Fibroblast of lung (primary cell): ENCODE measurements at regions not wholly inside any gene's neighbourhood (a gene's known extent, or its start where the extent isn't known, plus 50 kb on each side); places are given as distances from the start of the nearest gene placed in this dataset.

Experiments used
- DNase-seq, 2 donors: peaks; one replicate each; pipeline versions ENCODE4 v3.0.0 to v3.0.0-alpha.2; 2010; ENCODE audit warnings: low read depth in 2 of 2
- H2AFZ ChIP-seq: 2 replicates; pipeline ENCODE4 v1.5.1; 2012; ENCODE audit warnings: low read length, control low read depth, inconsistent platforms
- H3K27ac ChIP-seq: 2 replicates; pipeline ENCODE4 v1.5.1; 2011; ENCODE audit warnings: low read length, control low read depth; ENCODE audit not compliant: insufficient read depth
- H3K27me3 ChIP-seq: 2 replicates; pipeline ENCODE4 v1.5.1; 2011; ENCODE audit warnings: mild to moderate bottlenecking, low read length; ENCODE audit not compliant: control insufficient read depth, insufficient read depth
- H3K36me3 ChIP-seq: 2 replicates; pipeline ENCODE4 v1.5.1; 2011; ENCODE audit warnings: low read length; ENCODE audit not compliant: control insufficient read depth, insufficient read depth
- H3K4me1 ChIP-seq: 2 replicates; pipeline ENCODE4 v1.5.1; 2011; ENCODE audit warnings: low read length; ENCODE audit not compliant: control insufficient read depth, insufficient read depth; ENCODE audit errors: extremely low read depth
- H3K4me2 ChIP-seq: 2 replicates; pipeline ENCODE4 v1.5.1; 2011; ENCODE audit warnings: low read length, control low read depth; ENCODE audit not compliant: insufficient read depth; ENCODE audit errors: extremely low read depth
- H3K4me3 ChIP-seq, 4 experiments: fragments of 200-600 bp in 1 of 4; sonication (generic) in 1 of 4; replicated peaks in 1 of 4; 2 replicates each; pipeline ENCODE4 v1.5.1; 2011 to 2016; ENCODE audit warnings: low read length in 4 of 4, low read depth in 3 of 4, mild to moderate bottlenecking in 3 of 4, control low read depth in 2 of 4, inconsistent platforms in 1 of 4, mixed read lengths in 1 of 4; ENCODE audit not compliant: insufficient read depth in 1 of 4; ENCODE audit errors: control extremely low read depth in 1 of 4
- H3K79me2 ChIP-seq: 2 replicates; pipeline ENCODE4 v1.5.1; 2012; ENCODE audit warnings: mild to moderate bottlenecking, low read length, inconsistent platforms; ENCODE audit not compliant: control insufficient read depth, insufficient read depth
- H3K9ac ChIP-seq: 2 replicates; pipeline ENCODE4 v1.5.1; 2011; ENCODE audit warnings: mild to moderate bottlenecking, low read length, control low read depth; ENCODE audit not compliant: insufficient read depth
- H3K9me3 ChIP-seq: 2 replicates; pipeline ENCODE4 v1.5.1; 2012; ENCODE audit warnings: low read depth, low read length; ENCODE audit not compliant: control insufficient read depth, insufficient read depth
- H4K20me1 ChIP-seq: 2 replicates; pipeline ENCODE4 v1.5.1; 2011; ENCODE audit warnings: low read length; ENCODE audit not compliant: control insufficient read depth, insufficient read depth; ENCODE audit errors: extremely low read depth
- EZH2 ChIP-seq: IDR thresholded peaks from 2 replicates; pipeline ENCODE4 v1.5.1; 2012; ENCODE audit warnings: low read length, control low read depth, mild to moderate bottlenecking; ENCODE audit errors: missing control alignments
- TF ChIP-seq, protein P1 (sequence below), 2 donors: IDR thresholded peaks in 1 of 2; conservative IDR thresholded peaks in 1 of 2; 1 replicate in 1 of 2; 2 replicates in 1 of 2; pipeline ENCODE4 v1.5.1; 2011 to 2012; ENCODE audit warnings: low read length in 2 of 2, control low read depth in 1 of 2, inconsistent platforms in 1 of 2, low read depth in 1 of 2, mild to moderate bottlenecking in 1 of 2

DNA sequence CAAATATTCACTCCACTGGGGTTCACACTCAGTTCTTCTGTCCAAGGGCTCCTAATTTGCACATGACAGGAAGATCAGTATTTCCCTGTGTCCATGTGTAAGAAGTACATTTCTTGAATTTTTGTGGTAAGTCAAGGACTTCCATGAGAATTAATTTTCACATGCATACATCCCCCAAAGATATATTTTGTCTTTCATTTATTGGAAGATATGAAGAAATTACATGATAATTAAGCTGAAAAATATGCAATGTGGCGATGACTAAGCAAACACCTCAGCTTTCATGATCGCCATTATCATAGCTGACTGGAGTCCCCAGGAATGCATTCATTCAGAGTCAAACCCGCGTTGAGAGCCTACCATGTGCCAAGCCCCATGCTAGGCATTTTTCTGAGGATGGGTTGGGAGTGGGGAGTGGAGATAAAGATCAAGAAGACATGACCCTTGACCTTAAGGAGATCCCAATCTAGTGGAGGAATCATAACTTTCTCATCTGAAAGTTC lies 104.6 kb upstream of the F3 start:
- Histone ChIP-seq H3K4me2 (no peak overlapping the region), H3K9me3 (no peaks in the 10 kb centered on the region), H3K79me2 (no peaks in the 10 kb centered on the region), H4K20me1 (no peaks in the 10 kb centered on the region), H2AFZ (no peak overlapping the region), H3K4me3 (no peak overlapping the region), H3K4me1 (peaks cover 24% of the 10 kb centered on the region), H3K27ac (peak overlapping the region; percentile 96), H3K27me3 (no peaks in the 10 kb centered on the region), H3K9ac (no peak overlapping the region), H3K36me3 (no peaks in the 10 kb centered on the region)
- no peak for TF ChIP-seq EZH2
- TF ChIP-seq, protein P1, sequence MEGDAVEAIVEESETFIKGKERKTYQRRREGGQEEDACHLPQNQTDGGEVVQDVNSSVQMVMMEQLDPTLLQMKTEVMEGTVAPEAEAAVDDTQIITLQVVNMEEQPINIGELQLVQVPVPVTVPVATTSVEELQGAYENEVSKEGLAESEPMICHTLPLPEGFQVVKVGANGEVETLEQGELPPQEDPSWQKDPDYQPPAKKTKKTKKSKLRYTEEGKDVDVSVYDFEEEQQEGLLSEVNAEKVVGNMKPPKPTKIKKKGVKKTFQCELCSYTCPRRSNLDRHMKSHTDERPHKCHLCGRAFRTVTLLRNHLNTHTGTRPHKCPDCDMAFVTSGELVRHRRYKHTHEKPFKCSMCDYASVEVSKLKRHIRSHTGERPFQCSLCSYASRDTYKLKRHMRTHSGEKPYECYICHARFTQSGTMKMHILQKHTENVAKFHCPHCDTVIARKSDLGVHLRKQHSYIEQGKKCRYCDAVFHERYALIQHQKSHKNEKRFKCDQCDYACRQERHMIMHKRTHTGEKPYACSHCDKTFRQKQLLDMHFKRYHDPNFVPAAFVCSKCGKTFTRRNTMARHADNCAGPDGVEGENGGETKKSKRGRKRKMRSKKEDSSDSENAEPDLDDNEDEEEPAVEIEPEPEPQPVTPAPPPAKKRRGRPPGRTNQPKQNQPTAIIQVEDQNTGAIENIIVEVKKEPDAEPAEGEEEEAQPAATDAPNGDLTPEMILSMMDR (conservative IDR thresholded peaks at IDR 0.05 in 1 of 2, IDR thresholded peaks at IDR 0.05 in 1 of 2; ENCODE audit: low read depth in 1 of 2, low read length in 2 of 2) = no peak
- DNase-seq = peak; percentile 67 to 96

DNA sequence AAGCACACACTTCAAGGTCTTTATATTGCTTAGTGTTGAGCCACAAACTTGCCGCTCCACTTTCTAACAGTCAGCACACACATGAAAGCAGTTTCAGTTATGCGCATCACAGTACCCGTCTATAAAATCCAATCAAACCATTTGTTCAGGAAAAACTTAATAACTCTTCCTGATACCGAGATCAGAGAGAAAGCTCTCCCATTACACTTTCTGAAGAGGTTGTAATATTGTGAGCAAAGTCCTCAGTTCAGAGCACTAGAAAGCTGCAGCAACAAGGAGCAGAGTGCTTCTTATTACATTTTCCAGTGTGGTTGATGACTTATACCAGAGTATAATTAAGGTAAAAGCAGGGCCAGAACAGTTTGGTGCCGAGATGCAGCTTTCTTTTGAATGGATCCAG lies 102.8 kb upstream of the F3 start:
- no peak overlapping the region for H3K27ac ChIP-seq
- H3K27me3 ChIP-seq = no peaks in the 10 kb centered on the region
- no peak overlapping the region for H2AFZ ChIP-seq
- H3K9ac ChIP-seq = no peak overlapping the region
- no peak overlapping the region for H3K4me3 ChIP-seq
- H3K9me3 ChIP-seq = no peaks in the 10 kb centered on the region
- H3K4me1 ChIP-seq = peaks cover 24% of the 10 kb centered on the region
- no peak for DNase-seq
- no peak for TF ChIP-seq EZH2
- TF ChIP-seq, protein P1 (conservative IDR thresholded peaks at IDR 0.05 in 1 of 2, IDR thresholded peaks at IDR 0.05 in 1 of 2; ENCODE audit: low read depth in 1 of 2, low read length in 2 of 2) = no peak
- H3K4me2 ChIP-seq = no peak overlapping the region
- no peaks in the 10 kb centered on the region for H3K79me2 ChIP-seq
- no peaks in the 10 kb centered on the region for H3K36me3 ChIP-seq
- H4K20me1 ChIP-seq = no peaks in the 10 kb centered on the region

DNA sequence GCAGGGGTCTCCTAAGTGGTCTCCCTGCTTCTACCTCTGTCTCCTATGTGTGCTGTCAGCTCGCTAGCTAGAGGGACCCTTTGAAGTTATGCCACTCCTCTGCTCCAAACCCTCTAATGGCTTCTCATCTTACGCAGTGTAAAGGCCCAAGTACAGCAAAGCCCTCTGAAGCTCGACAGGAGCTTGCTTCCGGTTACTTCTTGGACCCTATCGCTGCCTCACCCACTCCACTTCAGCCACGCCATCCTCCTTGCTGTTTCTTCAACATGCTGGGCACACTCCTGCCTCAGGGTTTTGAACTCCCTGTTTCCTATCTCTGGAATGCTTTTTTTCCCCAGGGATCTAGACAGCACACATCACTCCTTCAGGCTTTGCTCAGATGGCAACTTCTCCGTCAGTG lies 102.3 kb upstream of the F3 start:
- TF ChIP-seq EZH2 = no peak
- TF ChIP-seq, protein P1 (conservative IDR thresholded peaks at IDR 0.05 in 1 of 2, IDR thresholded peaks at IDR 0.05 in 1 of 2; ENCODE audit: low read depth in 1 of 2, low read length in 2 of 2) = no peak
- Histone ChIP-seq H3K36me3 (no peaks in the 10 kb centered on the region), H4K20me1 (no peaks in the 10 kb centered on the region), H3K27ac (no peak overlapping the region), H3K9me3 (no peaks in the 10 kb centered on the region), H3K4me1 (peaks cover 21% of the 10 kb centered on the region), H3K9ac (no peak overlapping the region), H3K79me2 (no peaks in the 10 kb centered on the region), H3K4me3 (no peak overlapping the region), H3K4me2 (no peak overlapping the region), H2AFZ (no peak overlapping the region), H3K27me3 (no peaks in the 10 kb centered on the region)
- no peak for DNase-seq
